GM21367 (cell line): ENCODE measurements at regions not wholly inside any gene's neighbourhood (a gene's known extent, or its start where the extent isn't known, plus 50 kb on each side); places are given as distances from the start of the nearest gene placed in this dataset.

ENCODE experiments used
- ATAC-seq: cut with Tn5 transposase; IDR thresholded peaks from one replicate; pipeline ENCODE4 v1.9.1; 2021; ENCODE audit not compliant: unreplicated experiment

- no peak for ATAC-seq
These were observed 311.9 kb upstream of the PRDM1 start for GRCh38 chr6:105774247-105774646.

GRCh38 chr6:105771313-105771970 is 314.7 kb upstream of the PRDM1 start:
- no peak for ATAC-seq

- ATAC-seq: no peak
These were observed 316.1 kb upstream of the PRDM1 start for GRCh38 chr6:105769987-105770386.

- no peak for ATAC-seq
These were observed 316.9 kb upstream of the PRDM1 start for GRCh38 chr6:105769197-105769596.

- no peak for ATAC-seq
These were observed 318.6 kb upstream of the PRDM1 start for GRCh38 chr6:105767541-105767940.

GRCh38 chr6:105765239-105765638 is 320.9 kb upstream of the PRDM1 start:
- no peak for ATAC-seq

- ATAC-seq: no peak
These were observed 321.8 kb upstream of the PRDM1 start for GRCh38 chr6:105764315-105764714.

GRCh38 chr6:105763866-105764265 is 322.3 kb upstream of the PRDM1 start:
- no peak for ATAC-seq

GRCh38 chr6:105760746-105761145 is 325.4 kb upstream of the PRDM1 start:
- no peak for ATAC-seq

GRCh38 chr6:105759946-105760345 is 326.2 kb upstream of the PRDM1 start:
- ATAC-seq: no peak

- no peak for ATAC-seq
These were observed 327.1 kb upstream of the PRDM1 start for GRCh38 chr6:105759015-105759414.

GRCh38 chr6:105757512-105758200 is 328.5 kb upstream of the PRDM1 start:
- ATAC-seq: peak; percentile 96

GRCh38 chr6:105755885-105756284 is 330.3 kb upstream of the PRDM1 start:
- no peak for ATAC-seq

GRCh38 chr6:105753620-105754211 is 332.4 kb upstream of the PRDM1 start:
- ATAC-seq: no peak

- no peak for ATAC-seq
These were observed 332.9 kb upstream of the PRDM1 start for GRCh38 chr6:105753207-105753606.

- ATAC-seq: no peak
These were observed 336.0 kb upstream of the PRDM1 start for GRCh38 chr6:105750089-105750488.

- no peak for ATAC-seq
These were observed 337.4 kb upstream of the PRDM1 start for GRCh38 chr6:105748737-105749161.

- no peak for ATAC-seq
These were observed 338.2 kb upstream of the PRDM1 start for GRCh38 chr6:105747823-105748405.

GRCh38 chr6:105746509-105746908 is 339.6 kb upstream of the PRDM1 start:
- ATAC-seq: no peak

GRCh38 chr6:105746130-105746505 is 340.0 kb upstream of the PRDM1 start:
- no peak for ATAC-seq

- no peak for ATAC-seq
These were observed 340.5 kb upstream of the PRDM1 start for GRCh38 chr6:105745464-105746129.
